Esophagus squamous epithelium (tissue), 5 donors: ENCODE measurements at regions not wholly inside any gene's neighbourhood (a gene's known extent, or its start where the extent isn't known, plus 50 kb on each side); places are given as distances from the start of the nearest gene placed in this dataset.
A peak's percentile ranks its signal among the peaks of the same experiment; 100 is the strongest.

Source experiments
- DNase-seq: peaks from one replicate; lab custom pipeline; 2025; lab: John Stamatoyannopoulos, UW
- H3K27ac ChIP-seq, 4 donors: fragments of 200-600 bp; sonication (generic); one replicate each; pipeline ENCODE4 v1.5.1; 2016 to 2019; ENCODE audit warnings: mild to moderate bottlenecking in 1 of 4
- H3K27me3 ChIP-seq, 4 donors: fragments of 200-600 bp; sonication (generic); 1 replicate in 3 of 4; 2 replicates in 1 of 4; pipeline versions ENCODE4 v1.5.1 to v1.6.0; 2017 to 2021; ENCODE audit warnings: antibody characterized with exemption in 1 of 4
- H3K36me3 ChIP-seq, 3 donors: fragments of 200-600 bp; sonication (generic); one replicate each; pipeline ENCODE4 v1.5.1; 2016 to 2019
- H3K4me1 ChIP-seq, 3 donors: fragments of 200-600 bp; sonication (generic); one replicate each; pipeline ENCODE4 v1.5.1; 2017 to 2019
- H3K4me3 ChIP-seq, 4 donors: fragments of 200-600 bp; sonication (generic); 1 replicate in 3 of 4; 2 replicates in 1 of 4; pipeline ENCODE4 v1.5.1; 2016 to 2019; ENCODE audit warnings: mild to moderate bottlenecking in 2 of 4, moderate library complexity in 1 of 4
- H3K9me3 ChIP-seq, 3 donors: fragments of 200-600 bp; sonication (generic); one replicate each; pipeline ENCODE4 v1.5.1; 2016 to 2019
- POLR2A ChIP-seq, 4 donors: fragments of 450-650 bp; IDR thresholded peaks; one replicate each; pipeline ENCODE4 v1.6.1; 2017; ENCODE audit warnings: antibody characterized with exemption in 4 of 4, mild to moderate bottlenecking in 4 of 4, moderate library complexity in 3 of 4
- WGBS, 2 donors: methylation state at CpG; one replicate each; pipeline ENCODE4 v1.1.5; 2018; 5-methylcytosine and 5-hydroxymethylcytosine counted together
- intact Hi-C: fragments of 100-400 bp; cut with DNase I; formaldehyde crosslinking; loops from one replicate; pipeline ENCODE4 v1.15.0; 2022
- TF ChIP-seq, protein P1 (sequence below), 6 experiments: fragments of 450-650 bp in 4 of 6; fragments of 200-600 bp in 2 of 6; sonication (generic) in 2 of 6; IDR thresholded peaks; one replicate each; pipeline ENCODE4 v1.5.1; 2016 to 2019; ENCODE audit warnings: antibody characterized with exemption in 6 of 6, mild to moderate bottlenecking in 4 of 6, moderate library complexity in 4 of 6
- donor health status: DM: yes; HTN: yes; CAD: no.

DNA sequence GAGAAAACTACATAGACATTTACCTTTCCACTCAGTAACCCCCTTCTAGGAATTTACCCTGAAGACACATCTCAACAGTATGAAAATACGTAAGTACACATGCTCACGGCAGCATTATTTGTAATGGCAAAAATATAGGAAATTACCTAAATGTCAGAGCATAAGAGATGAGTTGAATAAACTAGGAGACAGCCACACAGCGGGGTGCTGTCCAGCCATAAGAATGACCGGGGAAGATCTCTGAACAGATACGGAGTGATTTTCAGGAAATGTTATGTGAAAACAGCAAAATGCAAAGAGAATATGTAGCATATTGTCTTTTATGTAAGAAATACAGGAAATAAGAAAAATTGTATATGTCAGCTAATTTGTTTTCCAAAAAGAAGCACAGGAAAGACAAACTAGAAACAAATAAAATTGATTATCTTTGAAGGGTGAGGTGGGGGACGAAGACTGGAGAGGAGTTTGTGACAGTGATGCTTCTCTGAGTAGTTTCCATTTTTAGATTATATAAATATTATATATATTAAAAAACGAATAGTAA lies 195.4 kb downstream of the HAUS1 start:
- intact Hi-C loops, result no loop called here
- no peak for DNase-seq
- H3K4me1 ChIP-seq, result peaks cover 0 to under 1% (median 0%) of the 10 kb centered on the region in 3 donors
- no peak overlapping the region for H3K27ac ChIP-seq
- TF ChIP-seq, protein P1, sequence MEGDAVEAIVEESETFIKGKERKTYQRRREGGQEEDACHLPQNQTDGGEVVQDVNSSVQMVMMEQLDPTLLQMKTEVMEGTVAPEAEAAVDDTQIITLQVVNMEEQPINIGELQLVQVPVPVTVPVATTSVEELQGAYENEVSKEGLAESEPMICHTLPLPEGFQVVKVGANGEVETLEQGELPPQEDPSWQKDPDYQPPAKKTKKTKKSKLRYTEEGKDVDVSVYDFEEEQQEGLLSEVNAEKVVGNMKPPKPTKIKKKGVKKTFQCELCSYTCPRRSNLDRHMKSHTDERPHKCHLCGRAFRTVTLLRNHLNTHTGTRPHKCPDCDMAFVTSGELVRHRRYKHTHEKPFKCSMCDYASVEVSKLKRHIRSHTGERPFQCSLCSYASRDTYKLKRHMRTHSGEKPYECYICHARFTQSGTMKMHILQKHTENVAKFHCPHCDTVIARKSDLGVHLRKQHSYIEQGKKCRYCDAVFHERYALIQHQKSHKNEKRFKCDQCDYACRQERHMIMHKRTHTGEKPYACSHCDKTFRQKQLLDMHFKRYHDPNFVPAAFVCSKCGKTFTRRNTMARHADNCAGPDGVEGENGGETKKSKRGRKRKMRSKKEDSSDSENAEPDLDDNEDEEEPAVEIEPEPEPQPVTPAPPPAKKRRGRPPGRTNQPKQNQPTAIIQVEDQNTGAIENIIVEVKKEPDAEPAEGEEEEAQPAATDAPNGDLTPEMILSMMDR (IDR thresholded peaks at IDR 0.05), result no peak
- no peak for TF ChIP-seq POLR2A (IDR thresholded peaks at IDR 0.05)
- H3K9me3 ChIP-seq, result no peaks in the 10 kb centered on the region
- 72 to 74% methylated on average over 7 of the region's 7 CpGs for WGBS, 2 donors
- H3K27me3 ChIP-seq, result no peaks in the 10 kb centered on the region
- no peaks in the 10 kb centered on the region for H3K36me3 ChIP-seq
- no peak overlapping the region for H3K4me3 ChIP-seq

DNA sequence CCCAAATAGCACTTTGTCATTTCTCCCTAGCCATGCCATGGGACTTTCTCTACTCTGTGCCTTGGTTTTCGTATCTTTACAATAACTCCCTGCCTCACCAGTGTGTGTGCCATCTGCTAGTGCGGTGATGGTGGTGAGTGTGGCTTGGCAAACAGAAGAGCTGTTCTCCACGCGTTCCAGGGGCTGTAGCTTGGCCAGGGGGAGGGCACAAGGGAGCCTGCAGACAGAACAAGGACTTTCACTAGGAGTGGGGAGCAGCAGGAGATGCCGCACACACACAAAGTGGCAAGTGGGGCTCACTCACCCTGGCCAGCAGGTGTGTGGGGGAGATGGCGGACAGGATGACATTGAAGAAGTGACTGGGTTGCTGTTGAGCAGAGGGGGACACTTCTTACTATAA lies 196.9 kb downstream of the HAUS1 start:
- H3K9me3 ChIP-seq, result no peaks in the 10 kb centered on the region
- H3K36me3 ChIP-seq, result no peaks in the 10 kb centered on the region
- intact Hi-C loops, result no loop called here
- DNase-seq, result no peak
- TF ChIP-seq, protein P1 (IDR thresholded peaks at IDR 0.05), result no peak
- no peak for TF ChIP-seq POLR2A (IDR thresholded peaks at IDR 0.05)
- no peaks in the 10 kb centered on the region for H3K4me1 ChIP-seq
- no peak overlapping the region for H3K4me3 ChIP-seq
- H3K27ac ChIP-seq, result no peak overlapping the region
- no peaks in the 10 kb centered on the region for H3K27me3 ChIP-seq
- 60 to 89% methylated on average over 2 to 4 of the region's 6 CpGs for WGBS, 2 donors

DNA sequence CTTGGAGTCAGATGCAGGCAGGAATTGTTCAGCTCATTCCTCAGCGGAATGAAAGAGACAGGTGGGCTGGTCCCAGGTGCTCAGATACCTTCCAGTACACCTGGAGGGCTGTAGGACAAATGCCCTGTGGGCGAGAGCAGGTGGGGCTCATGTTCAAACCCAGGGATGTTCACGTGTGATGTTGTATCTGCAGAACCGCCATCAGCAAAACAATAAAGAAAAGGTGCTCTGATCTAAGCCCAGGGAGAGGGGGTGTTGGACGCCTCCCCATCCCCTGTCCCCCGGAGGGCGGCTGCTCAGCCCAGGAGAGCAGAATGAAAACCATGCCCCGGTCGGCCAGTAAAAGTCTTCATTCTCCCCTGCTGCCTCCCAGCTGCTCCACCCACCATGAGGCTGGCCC lies 197.4 kb downstream of the HAUS1 start:
- TF ChIP-seq POLR2A (IDR thresholded peaks at IDR 0.05), result no peak
- TF ChIP-seq, protein P1 (IDR thresholded peaks at IDR 0.05), result no peak
- H3K4me1 ChIP-seq, result no peaks in the 10 kb centered on the region
- intact Hi-C loops, result no loop called here
- H3K27ac ChIP-seq, result no peak overlapping the region
- no peaks in the 10 kb centered on the region for H3K36me3 ChIP-seq
- WGBS, 2 donors, result 63 to 92% methylated on average over 4 to 5 of the region's 9 CpGs
- H3K9me3 ChIP-seq, result no peaks in the 10 kb centered on the region
- H3K4me3 ChIP-seq, result no peak overlapping the region
- no peaks in the 10 kb centered on the region for H3K27me3 ChIP-seq
- DNase-seq, result no peak

DNA sequence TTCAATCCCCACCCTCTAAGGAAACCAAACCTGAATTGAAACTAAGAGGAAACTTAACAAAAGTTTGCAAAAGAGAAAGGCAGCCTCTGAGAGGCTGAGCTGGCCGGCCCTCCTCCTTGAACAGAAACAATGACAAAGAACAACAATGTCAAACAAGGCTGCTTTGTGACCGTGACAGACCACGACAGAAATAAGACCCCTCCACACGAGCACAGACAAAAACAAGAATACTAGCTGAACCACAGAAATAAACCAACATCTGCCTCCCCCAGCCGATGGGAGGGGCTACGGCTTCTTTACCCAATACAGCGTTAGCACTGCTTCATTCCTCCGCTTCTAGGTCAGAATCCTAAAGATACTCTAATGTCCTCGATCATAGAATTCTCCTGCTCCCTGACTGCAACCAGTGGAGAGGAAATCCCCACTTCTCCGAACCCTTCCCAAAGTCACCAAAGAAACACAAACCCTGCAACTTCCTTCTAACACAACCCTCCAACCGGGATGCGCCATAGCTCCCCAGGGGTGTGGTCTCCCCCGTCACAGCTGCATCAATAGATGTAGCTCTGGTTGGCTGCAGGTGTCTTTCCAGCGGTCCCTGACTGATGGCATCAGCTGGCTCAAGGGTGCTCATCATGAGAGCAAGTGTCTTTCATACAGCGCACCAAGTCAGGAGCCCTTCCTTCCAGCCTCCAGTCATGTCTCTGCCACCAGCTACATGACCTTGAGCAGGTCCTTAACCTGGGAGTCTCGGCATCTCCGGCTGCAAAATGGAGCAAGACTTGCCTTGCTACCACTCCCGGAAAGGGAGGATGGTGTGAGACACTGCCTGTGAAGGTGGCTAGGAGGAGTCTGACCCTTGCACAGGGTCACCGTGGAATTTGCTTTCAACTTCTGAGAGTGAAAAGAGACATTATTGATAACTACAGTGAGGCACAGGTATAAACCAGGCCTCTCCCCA lies 198.6 kb downstream of the HAUS1 start:
- Histone ChIP-seq H3K4me1 (no peaks in the 10 kb centered on the region), H3K36me3 (no peaks in the 10 kb centered on the region), H3K27me3 (no peaks in the 10 kb centered on the region), H3K4me3 (no peak overlapping the region), H3K9me3 (no peaks in the 10 kb centered on the region), H3K27ac (no peak overlapping the region)
- TF ChIP-seq, protein P1 (IDR thresholded peaks at IDR 0.05), result no peak
- no peak for TF ChIP-seq POLR2A (IDR thresholded peaks at IDR 0.05)
- no peak for DNase-seq
- WGBS, 2 donors, result 67 to 78% methylated on average over 15 to 16 of the region's 19 CpGs
- intact Hi-C loops, result no loop called here

DNA sequence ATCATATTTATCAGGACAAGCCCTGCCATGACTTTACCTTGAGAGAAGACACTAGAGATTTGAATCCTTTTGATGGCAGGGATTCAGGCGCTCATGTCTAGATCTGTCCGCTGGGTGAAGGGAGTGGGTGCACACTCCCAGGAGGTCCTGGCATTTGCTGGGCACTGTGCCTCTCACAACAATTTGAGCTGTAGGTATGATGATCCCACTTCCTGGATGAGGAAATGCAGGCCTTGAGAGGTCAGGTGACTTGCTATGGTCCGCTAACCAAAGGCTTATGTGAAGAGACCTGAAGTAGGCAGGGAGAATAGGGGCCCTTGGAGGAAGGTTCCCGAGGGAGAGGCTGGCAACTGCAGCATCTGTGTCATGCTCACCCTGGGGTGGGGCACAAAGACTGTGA lies 206.1 kb downstream of the HAUS1 start:
- DNase-seq, result no peak
- intact Hi-C loops, result no loop called here
- WGBS, 2 donors, result 24% methylated on average over 2 of the region's 4 CpGs; no CpG with 5 or more reads in 1 of the 2 donors

More for the DNA sequence above, 206.1 kb downstream of the HAUS1 start:
- Histone ChIP-seq H3K4me1 (peaks cover 0 to 14% (median 0%) of the 10 kb centered on the region in 3 donors), H3K27me3 (no peaks in the 10 kb centered on the region), H3K4me3 (no peak overlapping the region), H3K27ac (peak overlapping the region in 2 of 4 donors; percentile 17 to 42), H3K36me3 (no peaks in the 10 kb centered on the region), H3K9me3 (no peaks in the 10 kb centered on the region)
- TF ChIP-seq, protein P1 (IDR thresholded peaks at IDR 0.05), result no peak
- no peak for TF ChIP-seq POLR2A (IDR thresholded peaks at IDR 0.05)
